B cell (primary cell): ENCODE measurements at regions not wholly inside any gene's neighbourhood (a gene's known extent, or its start where the extent isn't known, plus 50 kb on each side); places are given as distances from the start of the nearest gene placed in this dataset.

Source experiments
- ATAC-seq: fragments of 200-7000 bp; cut with Tn5 transposase; one replicate; pipeline ENCODE4 v1.10.0; 2021; ENCODE audit warnings: low read depth, mild to moderate bottlenecking, moderate number of reproducible peaks, moderate library complexity
- CTCF ChIA-PET: fragments of 350-600 bp; sonication (Branson Sonifier 250); formaldehyde crosslinking; loops from one replicate; lab custom pipeline; 2021; ENCODE audit warnings: antibody characterized with exemption, inconsistent platforms; lab: Charles Lee
- POLR2A ChIA-PET: fragments of 350-600 bp; sonication (Branson Sonifier 250); formaldehyde crosslinking; loops from one replicate; lab custom pipeline; 2021; ENCODE audit warnings: antibody characterized with exemption; lab: Charles Lee
- DNase-seq: peaks from one replicate; pipeline ENCODE4 v3.0.0; 2013
- H2AFZ ChIP-seq: 2 replicates; pipeline ENCODE4 v1.6.1; 2012; ENCODE audit warnings: mild to moderate bottlenecking, low read depth, low read length; ENCODE audit not compliant: insufficient read depth, poor library complexity, severe bottlenecking
- H3K27ac ChIP-seq, 2 donors: 1 replicate in 1 of 2; 2 replicates in 1 of 2; pipeline ENCODE4 v1.5.1; 2012 to 2013; ENCODE audit warnings: low read length in 2 of 2, mild to moderate bottlenecking in 2 of 2, moderate library complexity in 1 of 2
- H3K27me3 ChIP-seq, 4 experiments: fragments of 200-600 bp in 1 of 4; sonication (generic) in 1 of 4; replicated peaks in 1 of 4; 1 replicate in 2 of 4; 2 replicates in 2 of 4; pipeline versions ENCODE4 v1.6.1 to v1.7.0; 2013 to 2016; ENCODE audit warnings: low read length in 3 of 4, mild to moderate bottlenecking in 2 of 4, mixed read lengths in 1 of 4, moderate library complexity in 1 of 4; ENCODE audit not compliant: insufficient read depth in 4 of 4, control insufficient read depth in 3 of 4; ENCODE audit errors: control extremely low read depth in 1 of 4
- H3K36me3 ChIP-seq, 2 experiments: replicated peaks in 1 of 2; 1 replicate in 1 of 2; 2 replicates in 1 of 2; pipeline versions ENCODE4 v1.6.1 to v1.7.1; 2013; ENCODE audit warnings: low read length in 1 of 2; ENCODE audit not compliant: insufficient read depth in 2 of 2, control insufficient read depth in 1 of 2; ENCODE audit errors: control extremely low read depth in 1 of 2, extremely low read depth in 1 of 2
- H3K4me1 ChIP-seq, 2 donors: fragments of 200-600 bp in 1 of 2; sonication (generic) in 1 of 2; 1 replicate in 1 of 2; 2 replicates in 1 of 2; pipeline versions ENCODE4 v1.5.1 to v1.6.1; 2013 to 2017; ENCODE audit warnings: low read length in 2 of 2; ENCODE audit not compliant: control insufficient read depth in 2 of 2, insufficient read depth in 2 of 2
- H3K4me2 ChIP-seq: replicated peaks from 2 replicates; pipeline ENCODE3; 2012; ENCODE audit warnings: mild to moderate bottlenecking, low read depth, low read length; ENCODE audit not compliant: poor library complexity, severe bottlenecking
- H3K4me3 ChIP-seq, 5 experiments: fragments of 200-600 bp in 1 of 5; sonication (generic) in 1 of 5; 1 replicate in 3 of 5; 2 replicates in 2 of 5; pipeline versions ENCODE4 v1.5.1 to v1.7.0; 2011 to 2016; ENCODE audit warnings: low read length in 4 of 5, mild to moderate bottlenecking in 4 of 5, low read depth in 2 of 5, control low read depth in 1 of 5, moderate library complexity in 1 of 5; ENCODE audit not compliant: insufficient read depth in 1 of 5; ENCODE audit errors: control extremely low read depth in 1 of 5, extremely low read depth in 1 of 5
- H3K79me2 ChIP-seq: fragments of 200-600 bp; sonication (generic); one replicate; pipeline ENCODE4 v1.6.0; 2016; ENCODE audit warnings: low read length; ENCODE audit not compliant: control insufficient read depth, insufficient read depth
- H3K9ac ChIP-seq: fragments of 200-600 bp; sonication (generic); 2 replicates; pipeline ENCODE4 v1.6.1; 2017; ENCODE audit warnings: mild to moderate bottlenecking, low read length, moderate library complexity
- H3K9me3 ChIP-seq, 3 donors: one replicate each; pipeline versions ENCODE4 v1.6.1 to v1.7.1; 2013; ENCODE audit warnings: low read length in 2 of 3; ENCODE audit not compliant: control insufficient read depth in 2 of 3, insufficient read depth in 1 of 3; ENCODE audit errors: control extremely low read depth in 1 of 3
- H4K20me1 ChIP-seq: 2 replicates; pipeline ENCODE4 v1.6.0; 2012; ENCODE audit warnings: mild to moderate bottlenecking, low read length; ENCODE audit not compliant: insufficient read depth, control insufficient read depth, poor library complexity, severe bottlenecking
- H3K27ac Mint-ChIP-seq: one replicate; pipeline ENCODE4 v1.8.0; 2021; ENCODE audit warnings: mixed read lengths
- H3K27me3 Mint-ChIP-seq: one replicate; pipeline ENCODE4 v1.8.0; 2021; ENCODE audit warnings: mixed read lengths
- H3K4me1 Mint-ChIP-seq: one replicate; pipeline ENCODE4 v1.8.0; 2021; ENCODE audit warnings: mixed read lengths
- H3K4me3 Mint-ChIP-seq: one replicate; pipeline ENCODE4 v1.8.0; 2021; ENCODE audit warnings: mixed read lengths
- H3K9me3 Mint-ChIP-seq: one replicate; pipeline ENCODE4 v1.8.0; 2022; ENCODE audit warnings: mixed read lengths; ENCODE audit not compliant: insufficient read depth
- EZH2 ChIP-seq: IDR thresholded peaks from 2 replicates; pipeline ENCODE4 v1.6.1; 2012; ENCODE audit warnings: borderline replicate concordance, low read depth, mild to moderate bottlenecking, moderate library complexity, low read length; ENCODE audit not compliant: insufficient read depth, poor library complexity, severe bottlenecking
- WGBS: methylation state at CpG from one replicate; pipeline ENCODE4 v1.1.5; 2013; ENCODE audit warnings: missing lambda C conversion rate; ENCODE audit not compliant: insufficient coverage; 5-methylcytosine and 5-hydroxymethylcytosine counted together
- intact Hi-C: fragments of 100-400 bp; cut with micrococcal nuclease; formaldehyde crosslinking; loops from one replicate; pipeline ENCODE4 v1.10.0; 2022
- TF ChIP-seq, protein P1 (sequence below): fragments of 200-600 bp; IDR thresholded peaks from one replicate; pipeline ENCODE4 v1.8.0; 2022; ENCODE audit warnings: antibody characterized with exemption, mild to moderate bottlenecking

DNA sequence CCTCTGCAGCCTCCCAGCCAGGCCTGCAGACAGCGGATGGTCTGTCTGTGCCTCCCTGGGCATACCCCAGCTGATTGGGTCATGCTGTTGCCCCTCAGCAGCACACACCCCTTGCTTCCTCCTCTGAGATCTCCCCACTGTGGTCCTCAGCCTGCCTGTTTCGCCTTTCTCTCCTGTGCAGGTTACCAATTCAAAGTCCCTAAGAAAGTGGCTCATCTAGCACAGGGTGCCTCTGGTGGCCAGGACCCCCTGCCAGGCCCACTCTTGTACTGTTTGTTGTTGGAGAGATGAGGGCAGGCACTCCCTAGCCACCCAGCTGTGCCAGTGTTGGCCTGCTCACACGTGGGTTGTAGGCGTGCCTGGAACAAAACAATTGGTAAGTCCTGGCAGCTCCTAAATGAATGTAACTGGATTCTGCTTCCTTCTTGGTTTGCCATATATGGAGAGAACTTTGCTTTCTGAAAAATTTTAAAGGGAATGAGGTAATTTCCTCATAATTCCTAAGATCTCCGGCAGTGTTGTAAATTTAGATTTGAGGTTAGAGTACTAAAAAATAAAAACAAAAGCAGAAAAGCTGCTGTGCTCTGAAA lies 213.2 kb upstream of the IL12A start:
- no peak for ATAC-seq
- H3K27me3 ChIP-seq = no peaks in the 10 kb centered on the region
- H2AFZ ChIP-seq = no peak overlapping the region
- H4K20me1 ChIP-seq = no peaks in the 10 kb centered on the region
- H3K79me2 ChIP-seq = no peaks in the 10 kb centered on the region
- H3K4me1 Mint-ChIP-seq = no peaks in the 10 kb centered on the region
- no peak overlapping the region for H3K9ac ChIP-seq
- TF ChIP-seq, protein P1, sequence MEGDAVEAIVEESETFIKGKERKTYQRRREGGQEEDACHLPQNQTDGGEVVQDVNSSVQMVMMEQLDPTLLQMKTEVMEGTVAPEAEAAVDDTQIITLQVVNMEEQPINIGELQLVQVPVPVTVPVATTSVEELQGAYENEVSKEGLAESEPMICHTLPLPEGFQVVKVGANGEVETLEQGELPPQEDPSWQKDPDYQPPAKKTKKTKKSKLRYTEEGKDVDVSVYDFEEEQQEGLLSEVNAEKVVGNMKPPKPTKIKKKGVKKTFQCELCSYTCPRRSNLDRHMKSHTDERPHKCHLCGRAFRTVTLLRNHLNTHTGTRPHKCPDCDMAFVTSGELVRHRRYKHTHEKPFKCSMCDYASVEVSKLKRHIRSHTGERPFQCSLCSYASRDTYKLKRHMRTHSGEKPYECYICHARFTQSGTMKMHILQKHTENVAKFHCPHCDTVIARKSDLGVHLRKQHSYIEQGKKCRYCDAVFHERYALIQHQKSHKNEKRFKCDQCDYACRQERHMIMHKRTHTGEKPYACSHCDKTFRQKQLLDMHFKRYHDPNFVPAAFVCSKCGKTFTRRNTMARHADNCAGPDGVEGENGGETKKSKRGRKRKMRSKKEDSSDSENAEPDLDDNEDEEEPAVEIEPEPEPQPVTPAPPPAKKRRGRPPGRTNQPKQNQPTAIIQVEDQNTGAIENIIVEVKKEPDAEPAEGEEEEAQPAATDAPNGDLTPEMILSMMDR = no peak
- no peak for TF ChIP-seq EZH2
- H3K27me3 Mint-ChIP-seq = peaks cover 23% of the 10 kb centered on the region
- H3K4me1 ChIP-seq = no peaks in the 10 kb centered on the region
- DNase-seq = no peak
- H3K9me3 Mint-ChIP-seq = no peaks in the 10 kb centered on the region
- no peak overlapping the region for H3K4me3 ChIP-seq
- intact Hi-C loops = no loop called here
- no peaks in the 10 kb centered on the region for H3K36me3 ChIP-seq
- POLR2A ChIA-PET = no interaction called here
- no peak overlapping the region for H3K27ac Mint-ChIP-seq
- CTCF ChIA-PET = no interaction called here
- H3K9me3 ChIP-seq = no peaks in the 10 kb centered on the region
- 70% methylated on average over 3 of the region's 5 CpGs for WGBS
- H3K27ac ChIP-seq = no peak overlapping the region
- no peak overlapping the region for H3K4me3 Mint-ChIP-seq
- no peak overlapping the region for H3K4me2 ChIP-seq

DNA sequence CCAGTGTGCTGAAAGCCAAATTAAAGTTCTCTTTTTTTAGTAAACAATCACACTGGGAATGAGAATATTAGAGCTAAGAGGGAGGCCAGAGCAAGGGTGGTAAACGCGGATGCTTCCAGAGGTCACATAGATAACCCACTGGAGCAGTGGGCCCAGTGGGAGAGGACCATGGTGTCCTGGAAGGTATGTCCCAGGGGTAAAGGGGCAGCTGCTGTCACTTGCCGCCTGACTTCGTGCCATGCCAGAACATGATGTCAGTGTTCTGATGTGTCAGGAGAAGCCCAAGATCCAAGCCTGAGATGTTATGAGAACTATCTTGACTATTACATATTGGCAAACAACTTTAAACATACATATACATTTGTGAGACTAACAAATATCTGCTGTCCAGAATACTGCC lies 211.9 kb upstream of the IL12A start:
- 100% methylated on average over 2 of the region's 4 CpGs for WGBS
- ATAC-seq (no peak), DNase-seq (no peak)
- Mint-ChIP-seq H3K4me3 (no peak overlapping the region), H3K27ac (no peak overlapping the region), H3K27me3 (peaks cover 22% of the 10 kb centered on the region), H3K4me1 (no peaks in the 10 kb centered on the region), H3K9me3 (no peaks in the 10 kb centered on the region)
- no peak overlapping the region for H3K27ac ChIP-seq
- TF ChIP-seq EZH2 = no peak
- TF ChIP-seq, protein P1 = no peak
- H3K9me3 ChIP-seq = no peaks in the 10 kb centered on the region
- no peaks in the 10 kb centered on the region for H3K4me1 ChIP-seq
- H3K79me2 ChIP-seq = no peaks in the 10 kb centered on the region
- no peak overlapping the region for H3K4me2 ChIP-seq
- H3K9ac ChIP-seq = no peak overlapping the region
- H3K4me3 ChIP-seq = no peak overlapping the region
- POLR2A ChIA-PET = no interaction called here
- CTCF ChIA-PET = no interaction called here
- H3K27me3 ChIP-seq = no peaks in the 10 kb centered on the region
- no peak overlapping the region for H2AFZ ChIP-seq
- no peaks in the 10 kb centered on the region for H4K20me1 ChIP-seq
- intact Hi-C loops = no loop called here
- no peaks in the 10 kb centered on the region for H3K36me3 ChIP-seq
